ENCODE measurements at regions not wholly inside any gene's neighbourhood (a gene's known extent, or its start where the extent isn't known, plus 50 kb on each side); places are given as distances from the start of the nearest gene placed in this dataset.

- no peak for TF ChIP-seq CTCF (IDR thresholded peaks at IDR 0.05; ENCODE audit: low read depth, low read length)
- Histone ChIP-seq H3K27ac (no peak overlapping the region), H3K36me3 (no peaks in the 10 kb centered on the region), H3K27me3 (no peaks in the 10 kb centered on the region), H3K4me3 (no peak overlapping the region), H3K4me1 (ENCODE audit: low read depth) (no peaks in the 10 kb centered on the region), H3K9me3 (ENCODE audit: low read depth) (no peaks in the 10 kb centered on the region)
- no peak for DNase-seq (ENCODE audit: low read depth in 1 of 2, low spot score in 1 of 2)
These were observed 1375.8 kb downstream of the BRD1 start for GRCh38 chr22:48451891-48452290.

GRCh38 chr22:48450188-48450825 is 1377.4 kb downstream of the BRD1 start:
- H3K4me1 ChIP-seq (ENCODE audit: low read depth), result no peaks in the 10 kb centered on the region
- no peak overlapping the region for H3K4me3 ChIP-seq
- DNase-seq (ENCODE audit: low read depth in 1 of 2, low spot score in 1 of 2), result no peak
- no peaks in the 10 kb centered on the region for H3K36me3 ChIP-seq
- TF ChIP-seq CTCF (IDR thresholded peaks at IDR 0.05; ENCODE audit: low read depth, low read length), result no peak
- no peaks in the 10 kb centered on the region for H3K27me3 ChIP-seq
- H3K27ac ChIP-seq, result no peak overlapping the region
- no peaks in the 10 kb centered on the region for H3K9me3 ChIP-seq (ENCODE audit: low read depth)

- no peak for DNase-seq (ENCODE audit: low read depth in 1 of 2, low spot score in 1 of 2)
- H3K9me3 ChIP-seq (ENCODE audit: low read depth), result no peaks in the 10 kb centered on the region
- no peaks in the 10 kb centered on the region for H3K36me3 ChIP-seq
- TF ChIP-seq CTCF (IDR thresholded peaks at IDR 0.05; ENCODE audit: low read depth, low read length), result no peak
- H3K27ac ChIP-seq, result no peak overlapping the region
- no peaks in the 10 kb centered on the region for H3K4me1 ChIP-seq (ENCODE audit: low read depth)
- no peak overlapping the region for H3K4me3 ChIP-seq
- H3K27me3 ChIP-seq, result no peaks in the 10 kb centered on the region
These were observed 1378.0 kb downstream of the BRD1 start for GRCh38 chr22:48449466-48450187.

- Histone ChIP-seq H3K9me3 (ENCODE audit: low read depth) (no peaks in the 10 kb centered on the region), H3K27ac (no peak overlapping the region), H3K4me1 (ENCODE audit: low read depth) (no peaks in the 10 kb centered on the region), H3K27me3 (no peaks in the 10 kb centered on the region), H3K4me3 (no peak overlapping the region), H3K36me3 (no peaks in the 10 kb centered on the region)
- TF ChIP-seq CTCF (IDR thresholded peaks at IDR 0.05; ENCODE audit: low read depth, low read length), result no peak
- DNase-seq (ENCODE audit: low read depth in 1 of 2, low spot score in 1 of 2), result no peak
These were observed 1378.9 kb downstream of the BRD1 start for GRCh38 chr22:48448821-48449220.

- no peaks in the 10 kb centered on the region for H3K4me1 ChIP-seq (ENCODE audit: low read depth)
- H3K4me3 ChIP-seq, result no peak overlapping the region
- H3K27ac ChIP-seq, result no peak overlapping the region
- TF ChIP-seq CTCF (IDR thresholded peaks at IDR 0.05; ENCODE audit: low read depth, low read length), result no peak
- DNase-seq (ENCODE audit: low read depth in 1 of 2, low spot score in 1 of 2), result no peak
- no peaks in the 10 kb centered on the region for H3K9me3 ChIP-seq (ENCODE audit: low read depth)
- H3K27me3 ChIP-seq, result no peaks in the 10 kb centered on the region
- no peaks in the 10 kb centered on the region for H3K36me3 ChIP-seq
These were observed 1382.4 kb downstream of the BRD1 start for GRCh38 chr22:48445113-48445827.
